ENCODE measurements at regions not wholly inside any gene's neighbourhood (a gene's known extent, or its start where the extent isn't known, plus 50 kb on each side); places are given as distances from the start of the nearest gene placed in this dataset.
"Not testable (repeated sequence)": the region's sequence is repeated elsewhere in the genome, so short reads cannot be mapped to it uniquely, and the experiment has no call there.

DNA sequence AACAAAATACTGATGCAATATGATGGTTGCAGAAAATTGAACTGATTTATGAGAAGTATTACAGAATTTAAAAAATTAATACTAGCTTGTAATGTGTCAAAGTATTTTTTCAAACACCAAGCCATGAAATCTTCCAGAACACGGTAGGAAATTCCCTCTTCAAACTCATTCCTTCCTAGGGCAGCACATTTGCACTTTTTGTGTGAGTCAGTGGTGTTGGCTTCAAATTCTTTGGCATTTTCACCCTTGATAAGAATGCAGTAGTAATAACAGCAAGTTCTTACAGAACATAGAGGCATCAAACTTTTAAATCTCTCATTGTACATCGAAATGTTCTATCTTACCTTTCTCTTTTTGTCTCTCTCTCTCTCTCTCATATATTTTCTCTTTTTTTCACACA is 191.8 kb downstream of the CGGBP1 start:
- DNase-seq: no peak

DNA sequence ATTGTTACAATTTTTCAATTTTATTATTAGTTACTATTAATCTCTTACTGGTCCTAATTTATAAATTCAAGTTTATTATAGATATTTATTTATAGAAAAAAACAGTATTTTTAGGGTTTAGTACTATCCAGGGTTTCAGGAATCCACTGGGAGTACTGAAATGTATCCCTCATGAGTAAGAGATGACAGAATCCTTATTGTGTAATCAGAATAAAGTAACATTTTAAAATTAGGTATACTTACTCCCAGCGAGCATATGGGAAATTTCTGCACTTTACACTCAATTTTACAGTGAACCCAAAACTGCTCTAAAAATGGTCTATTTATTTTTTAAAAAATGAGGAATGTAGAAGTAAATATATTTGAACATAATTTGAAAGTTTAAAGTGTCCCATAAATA is 202.7 kb downstream of the CGGBP1 start:
- no peak for DNase-seq

DNA sequence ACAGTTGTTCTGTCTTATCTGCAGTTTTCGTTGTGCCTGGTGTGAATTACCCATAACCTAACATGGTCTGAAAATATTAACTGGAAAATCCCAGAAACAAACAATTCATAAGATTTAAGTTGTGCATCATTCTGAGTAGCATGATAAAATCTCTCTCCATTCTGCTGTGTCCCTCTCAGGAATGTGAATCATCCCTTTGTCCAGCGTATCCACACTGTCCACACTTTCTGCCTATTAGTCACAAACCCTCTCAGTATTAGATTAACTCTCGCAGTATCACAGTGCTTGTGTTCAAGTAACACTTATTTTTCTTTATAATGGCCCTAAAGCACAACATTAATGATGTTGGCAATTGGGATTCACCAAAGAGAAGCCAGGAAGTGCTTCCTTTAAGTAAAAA is 203.2 kb downstream of the CGGBP1 start:
- DNase-seq: no peak

DNA sequence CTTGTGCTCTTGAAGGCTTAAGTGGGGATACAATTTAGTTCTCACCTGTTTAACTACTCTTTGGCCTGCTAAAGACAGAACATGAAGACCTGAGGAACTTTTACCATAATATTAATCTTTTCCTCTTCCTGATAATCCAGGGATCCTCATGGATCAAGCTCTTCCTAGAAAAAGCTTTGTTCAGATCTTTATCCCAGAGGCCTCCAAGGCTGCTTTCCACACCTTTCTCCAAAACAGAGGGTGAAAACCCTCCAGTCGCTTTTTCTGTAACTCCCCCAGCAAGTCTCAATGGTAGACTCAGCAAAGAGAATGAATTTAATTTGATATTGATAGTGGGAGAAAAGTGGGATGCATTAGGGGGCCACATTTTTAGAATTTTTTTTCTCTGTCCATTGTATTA is 203.6 kb downstream of the CGGBP1 start:
- no peak for DNase-seq

DNA sequence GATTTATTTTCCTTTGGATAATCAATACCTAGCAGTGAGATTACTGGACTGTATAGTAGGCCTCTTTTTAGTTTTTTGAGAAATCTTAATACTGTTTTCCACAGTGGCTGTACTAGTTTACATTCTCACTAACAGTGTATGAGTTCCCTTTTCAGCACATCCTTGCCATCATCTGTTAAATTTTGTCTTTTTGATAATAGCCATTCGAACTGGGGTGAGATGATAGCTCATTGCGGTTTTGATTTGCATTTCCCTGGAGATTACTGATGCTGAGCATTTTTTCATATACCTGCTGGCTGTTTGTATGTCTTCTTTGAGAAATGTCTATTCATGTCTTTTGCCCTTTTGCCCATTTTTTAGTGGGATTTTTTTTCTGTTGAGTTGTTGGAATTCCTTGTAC is 210.8 kb downstream of the CGGBP1 start:
- DNase-seq: no peak

DNA sequence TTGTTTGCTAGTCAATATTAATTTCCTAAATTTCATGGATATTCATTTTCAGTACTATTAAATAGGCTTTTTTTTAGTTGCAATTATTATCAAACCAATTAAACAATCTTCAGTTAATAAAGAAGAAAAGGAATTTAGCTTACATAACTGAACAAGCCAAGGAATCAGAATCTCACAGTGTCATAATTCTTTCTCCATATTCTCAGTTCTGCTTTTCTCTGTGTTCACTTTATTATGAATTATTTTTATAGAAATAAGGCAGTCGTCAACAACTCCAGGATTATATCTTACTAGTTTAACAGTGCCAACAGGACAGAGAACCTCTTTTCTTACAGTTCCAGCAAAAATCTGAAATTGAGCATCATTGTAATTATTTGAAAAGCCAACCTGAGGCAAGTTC is 221.7 kb downstream of the CGGBP1 start:
- DNase-seq: no peak

DNA sequence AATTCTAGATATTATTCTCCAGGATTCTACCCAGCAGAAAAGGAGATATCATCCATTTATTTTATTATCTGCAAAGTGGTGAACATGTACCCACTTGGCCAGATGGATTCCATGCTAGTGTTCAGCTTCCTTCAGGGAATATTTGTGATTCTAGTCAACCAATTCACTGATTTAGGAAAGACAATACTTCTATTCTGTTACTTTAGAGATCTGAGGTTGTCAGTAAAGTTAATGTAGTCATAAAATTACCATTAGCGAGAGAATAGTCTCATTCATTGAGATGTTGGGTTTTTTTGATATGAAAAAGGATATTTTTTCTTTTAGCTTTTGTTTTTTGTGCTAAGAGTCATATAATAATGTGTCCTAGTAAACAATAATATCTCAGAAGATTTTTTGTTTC is 222.8 kb downstream of the CGGBP1 start:
- DNase-seq: no peak

DNA sequence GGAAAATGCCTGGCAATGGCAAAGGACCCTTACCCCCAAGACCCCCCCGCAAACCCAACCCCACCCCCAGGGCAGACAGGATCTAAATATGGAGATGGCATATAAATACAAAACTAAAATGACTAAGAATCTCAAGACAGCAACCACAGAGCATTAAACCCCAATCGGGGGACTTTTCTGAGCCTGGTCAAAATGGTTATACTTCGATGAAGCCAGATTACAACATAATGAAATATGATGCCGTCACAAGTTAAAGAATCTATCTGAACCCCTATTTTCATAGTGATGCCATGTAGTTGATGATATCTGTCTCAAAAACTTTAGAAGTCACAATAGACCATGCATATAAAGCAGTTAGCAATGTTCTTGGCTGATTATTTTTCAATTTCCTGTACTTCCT is 223.6 kb downstream of the CGGBP1 start:
- DNase-seq: no peak

DNA sequence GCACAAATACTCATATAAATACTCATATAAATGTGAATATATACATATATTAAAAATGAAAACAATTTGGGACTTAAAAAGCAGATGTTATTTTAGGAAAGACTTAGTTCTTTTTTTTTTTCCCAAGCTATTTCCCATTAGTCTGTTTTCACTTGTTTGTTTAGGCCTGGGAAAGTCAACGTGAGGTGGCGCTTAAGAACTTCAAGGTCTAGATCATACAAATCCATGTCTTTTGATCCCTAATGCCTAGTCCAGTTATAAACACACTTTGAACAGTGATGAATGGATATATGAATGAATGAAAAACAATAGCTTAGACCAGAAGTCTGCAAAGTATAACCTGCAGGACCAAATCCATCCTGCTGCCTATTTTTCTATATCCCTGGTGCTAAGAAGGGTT is 224.5 kb downstream of the CGGBP1 start:
- DNase-seq: no peak

DNA sequence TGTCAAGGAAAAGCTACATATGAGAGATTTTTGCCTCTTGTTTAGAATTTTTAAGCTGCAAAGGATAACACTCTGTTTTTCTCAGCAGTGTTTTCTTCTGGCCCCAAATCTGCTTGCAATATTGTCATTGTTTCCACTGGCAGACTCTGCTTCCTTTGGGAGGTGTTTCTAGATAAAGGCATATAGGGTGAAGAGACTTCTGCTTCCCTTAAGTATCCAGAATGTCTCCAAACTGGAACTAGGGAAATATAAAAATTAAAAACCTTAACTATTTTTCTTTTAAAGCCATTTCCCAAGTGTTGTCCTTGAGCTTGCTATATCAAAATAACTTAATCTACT is 225.8 kb downstream of the CGGBP1 start:
- no peak for DNase-seq

DNA sequence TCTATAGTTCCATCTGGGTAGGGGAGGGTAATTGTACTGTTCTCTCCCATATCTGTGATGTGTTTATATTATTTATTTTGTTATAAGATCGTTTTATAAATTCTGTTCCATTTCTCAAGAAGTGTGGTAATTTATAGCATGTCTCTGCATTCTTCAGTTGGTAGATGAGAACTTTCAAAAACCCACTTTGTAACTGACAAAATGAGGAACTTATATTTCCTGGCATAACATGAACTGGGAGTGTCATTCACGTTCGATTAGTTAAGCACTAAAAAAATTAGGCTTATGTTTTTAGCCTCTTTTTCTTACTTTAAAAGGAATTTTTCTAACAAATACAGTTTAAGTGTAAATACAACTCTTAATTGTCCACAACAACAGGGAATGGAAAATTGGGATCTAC is 230.8 kb downstream of the CGGBP1 start:
- DNase-seq: no peak

DNA sequence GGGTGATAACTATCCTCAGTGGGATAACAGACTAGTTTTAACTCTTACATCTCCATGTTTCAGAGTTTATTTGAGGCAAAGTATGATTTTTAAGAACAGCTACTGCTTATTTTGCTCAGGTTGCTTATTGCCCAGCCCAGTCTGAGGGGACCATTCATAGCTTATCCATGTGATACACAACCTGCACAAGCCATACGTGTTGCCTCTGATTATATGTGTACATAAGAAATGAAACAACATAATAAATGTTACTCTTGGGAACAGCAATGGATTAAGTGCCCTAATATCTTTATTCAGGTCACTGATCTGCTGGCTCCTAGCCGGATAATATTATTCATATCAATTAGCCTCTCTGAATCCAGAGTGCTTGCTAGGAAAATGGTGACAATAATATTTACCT is 236.2 kb downstream of the CGGBP1 start:
- no peak for DNase-seq

DNA sequence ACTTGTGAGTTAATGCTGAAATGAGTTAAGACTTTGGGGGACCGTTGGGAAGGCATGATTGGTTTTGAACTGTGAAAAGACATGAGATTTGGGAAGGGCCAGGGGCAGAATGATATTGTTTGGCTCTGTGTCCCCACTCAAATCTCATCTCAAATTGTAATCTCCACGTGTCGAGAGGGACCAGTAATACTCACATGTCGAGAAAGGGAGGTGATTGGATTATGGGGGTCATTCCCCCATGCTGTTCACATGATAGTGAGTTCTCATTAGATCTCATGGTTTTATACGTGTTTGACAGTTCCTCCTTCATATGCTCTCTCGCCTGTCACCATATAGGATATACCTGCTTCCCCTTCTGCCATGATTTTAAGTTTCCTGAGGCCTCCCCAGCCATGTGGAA is 245.3 kb downstream of the CGGBP1 start:
- not testable (repeated sequence) for DNase-seq

DNA sequence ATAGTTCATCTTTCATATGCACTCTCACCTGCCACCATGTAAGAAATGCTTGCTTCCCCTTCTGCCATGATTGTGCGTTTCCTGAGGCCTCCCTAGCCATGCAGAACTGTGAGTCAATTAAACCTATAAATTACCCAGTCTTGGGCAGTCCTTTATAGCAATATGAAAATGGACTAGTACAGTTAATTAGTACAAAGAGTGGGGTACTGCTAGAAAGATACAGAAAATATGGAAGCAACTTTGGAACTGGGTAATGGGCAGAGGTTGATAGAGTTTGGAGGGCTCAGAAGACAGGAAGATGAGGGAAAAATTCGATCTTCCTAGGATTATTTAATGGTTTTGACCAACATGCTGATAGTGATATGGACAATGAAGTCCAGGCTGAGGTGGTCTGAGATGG is 246.9 kb downstream of the CGGBP1 start:
- no peak for DNase-seq

DNA sequence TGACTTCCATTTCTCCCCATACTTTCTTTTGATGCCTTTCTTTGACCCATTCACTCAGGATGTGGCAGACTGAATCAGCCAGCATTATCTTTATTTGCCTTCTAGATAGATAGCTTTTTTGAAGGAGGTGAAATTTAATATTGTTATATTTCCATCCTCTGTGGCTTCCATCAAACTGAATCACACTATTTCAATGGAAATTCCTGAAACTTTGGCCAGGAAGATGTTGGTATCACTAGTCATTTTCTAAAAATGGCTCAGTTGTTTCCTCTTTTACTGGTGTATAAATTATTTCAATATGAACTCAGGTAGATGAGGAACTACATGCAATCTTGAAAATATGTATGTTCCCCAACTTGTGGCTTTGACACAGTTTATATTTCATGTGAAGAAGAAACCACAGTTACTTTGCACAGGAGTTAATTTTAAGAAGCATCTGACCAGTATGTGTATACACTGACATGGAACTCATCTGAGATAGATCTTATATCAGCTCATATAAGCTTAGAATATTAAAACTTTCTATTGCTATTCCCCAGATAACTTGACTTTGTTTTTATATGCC is 248.3 kb downstream of the CGGBP1 start:
- peak; percentile 19 for DNase-seq

DNA sequence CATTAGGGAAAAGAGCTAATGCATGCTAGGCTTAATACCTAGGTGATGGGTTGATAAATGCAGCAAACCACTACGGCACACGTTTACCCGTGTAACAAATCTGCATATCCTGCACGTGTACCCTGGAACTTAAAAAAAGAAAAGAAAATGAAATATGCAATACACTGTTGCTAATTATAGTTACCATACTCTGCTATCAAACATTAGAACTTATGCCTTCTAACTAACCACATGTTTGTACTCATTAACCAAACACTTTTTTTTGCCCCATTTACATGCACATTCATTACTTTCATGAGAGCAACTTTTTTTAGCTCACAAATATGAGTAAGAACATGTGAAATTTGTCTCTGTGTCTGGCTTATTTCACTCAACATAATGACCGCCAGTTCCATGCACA is 253.1 kb downstream of the CGGBP1 start:
- no peak for DNase-seq

DNA sequence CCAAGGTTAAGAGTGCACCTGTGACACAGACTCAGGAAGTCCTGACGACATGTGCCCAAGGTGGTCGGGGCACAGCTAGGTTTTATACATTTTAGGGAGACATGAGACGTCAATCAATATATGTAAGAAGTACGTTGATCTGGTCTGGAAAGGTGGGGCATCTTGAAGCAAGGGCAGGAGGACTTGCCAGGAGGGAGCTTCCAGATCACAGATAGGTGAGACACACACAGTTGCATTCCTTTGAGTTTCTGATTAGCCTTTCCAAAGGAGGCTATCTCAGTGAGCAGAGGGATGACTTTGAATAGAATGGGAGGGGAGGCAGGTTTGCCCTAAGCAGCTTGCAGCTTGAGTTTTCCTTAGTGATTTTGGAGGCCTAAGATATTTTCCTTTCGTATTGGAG is 257.4 kb downstream of the CGGBP1 start:
- no peak for DNase-seq

DNA sequence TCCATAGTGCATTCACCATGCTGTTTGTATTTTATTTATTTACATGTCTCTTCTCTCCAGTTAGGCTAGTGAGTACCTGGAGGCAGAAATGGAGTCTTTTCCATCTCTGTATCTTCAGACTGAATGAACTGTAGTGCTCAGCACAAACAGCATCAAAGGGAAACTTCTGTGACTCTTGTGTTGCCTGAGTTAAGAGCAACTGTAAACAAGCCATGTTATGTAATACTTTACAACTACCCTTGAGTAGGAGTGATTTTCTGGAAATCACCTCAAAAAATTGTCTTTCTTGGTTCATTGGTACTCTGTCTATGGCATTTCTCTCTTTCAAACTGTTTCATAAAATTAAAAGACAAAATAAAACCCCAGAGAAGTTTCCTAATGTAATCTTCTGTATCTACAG is 258.3 kb downstream of the CGGBP1 start:
- no peak for DNase-seq

DNA sequence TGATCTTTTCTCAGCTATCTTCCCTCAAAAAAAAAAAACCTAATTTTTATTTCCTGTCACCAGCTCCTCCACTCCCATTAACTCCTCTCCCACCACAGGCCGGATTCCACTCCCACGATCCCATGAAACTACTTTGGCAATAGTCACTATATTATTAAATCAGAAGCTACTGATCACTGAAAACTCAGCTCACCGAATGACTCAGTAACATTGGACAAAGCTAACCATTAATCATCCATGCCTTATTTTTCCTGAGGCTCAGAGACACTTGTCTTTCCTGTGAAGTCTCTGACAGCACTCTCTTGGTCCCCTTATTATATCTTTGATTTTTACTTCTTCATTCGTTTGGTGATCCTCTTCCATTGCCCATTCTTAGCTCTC is 260.2 kb downstream of the CGGBP1 start:
- DNase-seq: no peak

DNA sequence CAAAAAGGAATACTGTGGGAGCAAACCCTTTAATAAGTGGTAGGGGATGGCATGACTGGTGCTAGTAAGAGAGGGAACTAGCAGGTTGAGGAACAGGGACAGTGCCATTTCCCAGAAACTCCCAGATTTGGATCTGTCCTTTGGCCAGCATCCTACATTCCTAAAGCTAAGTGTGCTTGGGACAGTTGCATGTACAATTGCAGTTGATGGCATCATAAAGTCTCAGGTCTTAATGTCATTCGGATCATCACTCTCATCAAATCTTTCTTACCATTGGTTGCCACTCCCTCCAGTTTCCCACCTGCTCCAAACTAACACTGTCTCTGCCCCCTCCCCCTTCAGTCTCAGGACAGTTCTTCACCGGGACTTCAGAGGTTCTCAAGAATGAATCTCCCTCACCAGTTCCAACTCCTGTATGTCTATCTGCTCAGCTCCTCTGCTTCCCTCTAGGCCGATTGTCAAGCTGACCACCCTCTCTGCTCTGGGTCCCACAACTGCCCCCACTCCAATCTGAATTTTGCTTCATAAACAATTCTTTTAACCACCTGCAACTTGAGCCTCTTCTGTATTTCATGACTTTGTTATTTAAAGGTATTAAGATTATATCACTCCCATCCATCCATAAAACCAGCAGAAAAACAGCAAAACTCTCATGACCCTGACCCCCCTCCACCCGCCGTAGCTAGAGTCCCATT is 260.8 kb downstream of the CGGBP1 start:
- DNase-seq: no peak

DNA sequence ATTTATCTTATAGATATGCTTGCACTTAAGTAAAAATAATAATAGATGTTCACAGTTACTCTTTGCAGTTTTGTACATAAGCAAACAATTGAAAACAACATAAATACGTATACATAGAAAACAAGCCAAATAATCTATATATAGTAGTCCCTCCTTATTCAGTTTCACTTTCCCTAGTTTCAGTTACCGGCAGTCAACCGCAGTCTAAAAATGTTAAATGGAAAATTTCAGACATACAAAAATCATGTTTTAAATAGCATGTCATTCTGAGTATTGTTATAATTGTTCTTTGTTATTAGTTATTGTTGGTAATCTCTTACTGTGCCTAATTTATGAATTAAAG is 262.0 kb downstream of the CGGBP1 start:
- no peak for DNase-seq

DNA sequence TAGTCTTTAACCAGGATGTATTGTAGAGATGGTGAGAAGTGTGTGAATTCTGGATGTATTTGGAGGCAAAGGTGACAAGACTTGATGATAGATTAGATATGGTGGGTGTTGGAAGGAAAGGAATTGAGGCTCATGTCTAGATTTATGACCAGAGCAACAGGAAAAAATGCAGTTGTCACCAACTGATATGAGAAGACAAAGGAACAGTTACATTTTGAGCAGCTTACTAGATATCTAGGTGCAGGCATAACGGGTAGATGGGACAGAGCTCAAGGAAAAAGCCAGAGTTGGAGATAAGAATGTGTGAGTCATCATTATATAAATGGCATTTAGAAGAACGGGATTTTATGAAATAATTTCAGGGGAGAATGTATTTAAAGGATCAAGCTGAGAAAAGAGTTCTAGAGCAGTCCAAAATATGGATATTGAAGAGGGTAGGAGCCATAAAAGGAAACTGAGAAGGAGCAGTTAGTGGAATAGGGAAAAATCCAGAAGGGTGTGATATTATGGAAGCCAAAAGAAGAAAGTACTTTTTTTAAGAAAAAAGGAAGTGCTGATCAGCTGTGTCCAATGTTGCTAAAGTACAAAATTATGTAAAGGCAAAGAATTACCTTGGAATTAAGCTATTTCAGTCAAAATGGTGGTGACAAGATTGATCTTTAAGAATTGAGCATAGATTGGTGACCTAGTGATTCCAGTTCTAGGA is 262.5 kb downstream of the CGGBP1 start:
- DNase-seq: no peak

DNA sequence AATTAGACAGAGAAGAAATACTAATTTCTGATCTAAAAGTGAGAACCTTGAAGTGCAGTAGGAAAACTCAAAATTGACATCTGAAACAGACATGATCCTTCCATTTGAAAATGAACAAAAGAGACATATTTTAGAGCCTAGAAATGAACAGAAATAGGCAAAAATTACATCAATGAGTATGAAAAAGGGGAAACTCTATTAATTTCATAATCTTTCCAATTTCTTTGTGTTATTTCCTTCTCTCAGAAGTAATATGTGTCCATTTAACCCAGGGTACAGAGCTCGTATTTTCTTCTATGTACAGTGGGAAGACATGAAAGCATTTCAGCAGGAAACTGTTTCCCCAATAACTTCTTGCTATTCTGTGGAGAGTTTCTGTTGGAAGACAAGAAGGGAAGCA is 263.1 kb downstream of the CGGBP1 start:
- DNase-seq: no peak

DNA sequence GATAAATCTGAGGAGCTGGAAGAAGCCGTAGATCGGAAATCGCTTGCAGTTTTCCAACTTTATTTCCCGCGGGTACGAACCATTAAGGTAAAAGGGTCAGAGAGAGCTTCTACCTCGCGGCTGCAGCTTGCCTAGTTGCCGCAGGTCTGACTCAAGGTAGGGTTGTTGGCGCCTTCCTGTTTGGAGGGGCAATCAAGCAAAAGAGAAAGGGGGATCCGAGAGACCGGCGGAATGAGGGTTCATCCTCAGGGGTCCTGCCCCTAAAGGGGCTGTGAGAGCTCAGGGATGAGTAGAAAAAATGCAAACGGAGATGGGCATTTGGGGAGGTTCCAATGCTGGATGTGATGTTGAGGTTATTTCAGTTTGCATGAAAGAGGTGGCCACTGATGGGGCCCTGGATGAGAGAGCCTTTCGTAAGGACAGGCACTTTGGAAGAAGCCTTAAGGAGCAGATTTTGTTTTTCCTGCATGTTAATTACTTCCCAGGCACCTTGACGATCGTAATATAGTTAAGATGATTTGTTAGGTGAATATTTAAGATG is 265.4 kb downstream of the CGGBP1 start:
- DNase-seq: peak; percentile 20
